ENCODE measurements at regions not wholly inside any gene's neighbourhood (a gene's known extent, or its start where the extent isn't known, plus 50 kb on each side); places are given as distances from the start of the nearest gene placed in this dataset.

- H3K27ac ChIP-seq: no peak overlapping the region
- TF ChIP-seq POLR2A (IDR thresholded peaks at IDR 0.05) (no peak), POLR2AphosphoS5 (IDR thresholded peaks at IDR 0.05) (no peak), EP300 (IDR thresholded peaks at IDR 0.05) (no peak)
- TF ChIP-seq, protein P1, sequence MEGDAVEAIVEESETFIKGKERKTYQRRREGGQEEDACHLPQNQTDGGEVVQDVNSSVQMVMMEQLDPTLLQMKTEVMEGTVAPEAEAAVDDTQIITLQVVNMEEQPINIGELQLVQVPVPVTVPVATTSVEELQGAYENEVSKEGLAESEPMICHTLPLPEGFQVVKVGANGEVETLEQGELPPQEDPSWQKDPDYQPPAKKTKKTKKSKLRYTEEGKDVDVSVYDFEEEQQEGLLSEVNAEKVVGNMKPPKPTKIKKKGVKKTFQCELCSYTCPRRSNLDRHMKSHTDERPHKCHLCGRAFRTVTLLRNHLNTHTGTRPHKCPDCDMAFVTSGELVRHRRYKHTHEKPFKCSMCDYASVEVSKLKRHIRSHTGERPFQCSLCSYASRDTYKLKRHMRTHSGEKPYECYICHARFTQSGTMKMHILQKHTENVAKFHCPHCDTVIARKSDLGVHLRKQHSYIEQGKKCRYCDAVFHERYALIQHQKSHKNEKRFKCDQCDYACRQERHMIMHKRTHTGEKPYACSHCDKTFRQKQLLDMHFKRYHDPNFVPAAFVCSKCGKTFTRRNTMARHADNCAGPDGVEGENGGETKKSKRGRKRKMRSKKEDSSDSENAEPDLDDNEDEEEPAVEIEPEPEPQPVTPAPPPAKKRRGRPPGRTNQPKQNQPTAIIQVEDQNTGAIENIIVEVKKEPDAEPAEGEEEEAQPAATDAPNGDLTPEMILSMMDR (IDR thresholded peaks at IDR 0.05): no peak
- H3K4me1 ChIP-seq: no peaks in the 10 kb centered on the region
- 75 to 86% (median 84%) methylated on average over 4 of the region's 4 CpGs for WGBS, 5 donors
- H3K36me3 ChIP-seq: no peaks in the 10 kb centered on the region
- no peaks in the 10 kb centered on the region for H3K27me3 ChIP-seq
- intact Hi-C loops (cut with DNase I; ENCODE audit: low total_unique reads): no loop called here
- DNase-seq: no peak
- H3K4me3 ChIP-seq: no peak overlapping the region
- H3K9me3 ChIP-seq: peaks cover 0 to 2% (median 0%) of the 10 kb centered on the region in 4 donors
Measured at GRCh38 chr7:13692548-13692947, 296.9 kb downstream of the ETV1 start.

DNA sequence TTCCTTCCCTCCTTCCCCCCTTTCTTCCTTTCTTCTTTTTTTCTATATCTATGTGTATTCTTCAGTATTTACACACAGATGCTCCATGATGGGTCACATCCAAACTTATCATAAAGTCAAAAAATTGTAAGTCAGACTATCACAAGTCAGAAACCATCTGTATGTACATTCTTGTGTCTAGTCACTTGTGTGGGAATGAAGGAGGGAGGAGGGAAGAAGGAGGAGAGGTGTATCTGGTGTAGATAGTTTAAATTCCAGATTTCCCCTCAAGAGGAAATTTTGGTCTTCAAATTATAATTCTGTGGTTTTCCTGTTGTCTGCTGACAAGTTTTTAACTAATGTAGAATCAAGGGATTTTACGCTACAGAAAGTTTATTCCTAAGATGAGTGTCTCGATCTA lies 287.2 kb downstream of the ETV1 start:
- H3K36me3 ChIP-seq: no peaks in the 10 kb centered on the region
- H3K4me3 ChIP-seq: no peak overlapping the region
- peaks cover 0 to 7% (median 0%) of the 10 kb centered on the region in 4 donors for H3K9me3 ChIP-seq
- intact Hi-C loops (cut with DNase I; ENCODE audit: low total_unique reads): no loop called here
- DNase-seq: no peak
- 85 to 93% (median 89%) methylated on average over 2 of the region's 2 CpGs for WGBS, 5 donors
- TF ChIP-seq EP300 (IDR thresholded peaks at IDR 0.05) (no peak), POLR2A (IDR thresholded peaks at IDR 0.05) (no peak), POLR2AphosphoS5 (IDR thresholded peaks at IDR 0.05) (no peak)
- TF ChIP-seq, protein P1 (IDR thresholded peaks at IDR 0.05): no peak
- no peaks in the 10 kb centered on the region for H3K4me1 ChIP-seq
- H3K27ac ChIP-seq: no peak overlapping the region
- no peaks in the 10 kb centered on the region for H3K27me3 ChIP-seq

DNA sequence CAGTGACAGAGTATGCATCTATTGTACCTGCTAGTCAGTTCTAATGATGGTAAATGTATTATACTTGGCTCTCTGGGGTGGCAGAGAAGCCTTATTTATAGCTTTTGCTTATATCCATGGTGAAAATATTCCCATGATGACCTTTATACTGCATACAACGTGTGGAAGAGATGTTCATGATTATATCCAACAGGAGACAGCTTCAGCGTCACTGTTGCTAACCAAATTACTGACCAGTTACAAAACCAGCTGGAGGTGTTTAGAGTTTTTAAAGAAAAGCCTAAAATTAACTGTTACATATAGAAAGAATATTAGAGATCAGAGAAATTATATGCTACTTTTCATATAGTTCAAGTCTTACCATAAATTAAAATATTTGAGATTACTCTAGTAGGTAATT lies 280.8 kb downstream of the ETV1 start:
- no peaks in the 10 kb centered on the region for H3K4me1 ChIP-seq
- intact Hi-C loops (cut with DNase I; ENCODE audit: low total_unique reads): no loop called here
- 75 to 82% (median 78%) methylated on average over 2 of the region's 2 CpGs for WGBS, 5 donors
- DNase-seq: no peak
- no peak overlapping the region for H3K4me3 ChIP-seq
- no peaks in the 10 kb centered on the region for H3K27me3 ChIP-seq
- no peaks in the 10 kb centered on the region for H3K9me3 ChIP-seq
- H3K36me3 ChIP-seq: no peaks in the 10 kb centered on the region
- TF ChIP-seq, protein P1 (IDR thresholded peaks at IDR 0.05): no peak
- TF ChIP-seq POLR2AphosphoS5 (IDR thresholded peaks at IDR 0.05): no peak
- no peak overlapping the region for H3K27ac ChIP-seq

GRCh38 chr7:13713092-13713491 lies 276.4 kb downstream of the ETV1 start:
- Histone ChIP-seq H3K27me3 (no peaks in the 10 kb centered on the region), H3K4me3 (no peak overlapping the region), H3K36me3 (no peaks in the 10 kb centered on the region), H3K9me3 (peaks cover 0 to 9% (median 4%) of the 10 kb centered on the region in 4 donors), H3K4me1 (no peaks in the 10 kb centered on the region), H3K27ac (no peak overlapping the region)
- no peak for DNase-seq
- intact Hi-C loops (cut with DNase I; ENCODE audit: low total_unique reads): no loop called here
- no peak for TF ChIP-seq POLR2A (IDR thresholded peaks at IDR 0.05)
- TF ChIP-seq POLR2AphosphoS5 (IDR thresholded peaks at IDR 0.05): no peak
- TF ChIP-seq, protein P1 (IDR thresholded peaks at IDR 0.05): no peak
- no peak for TF ChIP-seq EP300 (IDR thresholded peaks at IDR 0.05)

Data from stomach (tissue), 8 donors.